ENCODE measurements at regions not wholly inside any gene's neighbourhood (a gene's known extent, or its start where the extent isn't known, plus 50 kb on each side); places are given as distances from the start of the nearest gene placed in this dataset.

- no peak for DNase-seq (ENCODE audit: low spot score)
- no peaks in the 10 kb centered on the region for H3K27me3 ChIP-seq
- no peaks in the 10 kb centered on the region for H3K36me3 ChIP-seq
- H3K4me3 ChIP-seq, result no peak overlapping the region
- TF ChIP-seq, protein P1, sequence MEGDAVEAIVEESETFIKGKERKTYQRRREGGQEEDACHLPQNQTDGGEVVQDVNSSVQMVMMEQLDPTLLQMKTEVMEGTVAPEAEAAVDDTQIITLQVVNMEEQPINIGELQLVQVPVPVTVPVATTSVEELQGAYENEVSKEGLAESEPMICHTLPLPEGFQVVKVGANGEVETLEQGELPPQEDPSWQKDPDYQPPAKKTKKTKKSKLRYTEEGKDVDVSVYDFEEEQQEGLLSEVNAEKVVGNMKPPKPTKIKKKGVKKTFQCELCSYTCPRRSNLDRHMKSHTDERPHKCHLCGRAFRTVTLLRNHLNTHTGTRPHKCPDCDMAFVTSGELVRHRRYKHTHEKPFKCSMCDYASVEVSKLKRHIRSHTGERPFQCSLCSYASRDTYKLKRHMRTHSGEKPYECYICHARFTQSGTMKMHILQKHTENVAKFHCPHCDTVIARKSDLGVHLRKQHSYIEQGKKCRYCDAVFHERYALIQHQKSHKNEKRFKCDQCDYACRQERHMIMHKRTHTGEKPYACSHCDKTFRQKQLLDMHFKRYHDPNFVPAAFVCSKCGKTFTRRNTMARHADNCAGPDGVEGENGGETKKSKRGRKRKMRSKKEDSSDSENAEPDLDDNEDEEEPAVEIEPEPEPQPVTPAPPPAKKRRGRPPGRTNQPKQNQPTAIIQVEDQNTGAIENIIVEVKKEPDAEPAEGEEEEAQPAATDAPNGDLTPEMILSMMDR (IDR thresholded peaks at IDR 0.05), result no peak
- H3K9me3 ChIP-seq, result no peaks in the 10 kb centered on the region
- no peaks in the 10 kb centered on the region for H3K4me1 ChIP-seq
- no peak overlapping the region for H3K27ac ChIP-seq
These were observed 343.4 kb downstream of the CDK5RAP2 start for GRCh38 chr9:120236596-120236995.

GRCh38 chr9:120235081-120235480 is 344.9 kb downstream of the CDK5RAP2 start:
- TF ChIP-seq, protein P1 (IDR thresholded peaks at IDR 0.05), result no peak
- no peak overlapping the region for H3K4me3 ChIP-seq
- no peak for DNase-seq (ENCODE audit: low spot score)

DNA sequence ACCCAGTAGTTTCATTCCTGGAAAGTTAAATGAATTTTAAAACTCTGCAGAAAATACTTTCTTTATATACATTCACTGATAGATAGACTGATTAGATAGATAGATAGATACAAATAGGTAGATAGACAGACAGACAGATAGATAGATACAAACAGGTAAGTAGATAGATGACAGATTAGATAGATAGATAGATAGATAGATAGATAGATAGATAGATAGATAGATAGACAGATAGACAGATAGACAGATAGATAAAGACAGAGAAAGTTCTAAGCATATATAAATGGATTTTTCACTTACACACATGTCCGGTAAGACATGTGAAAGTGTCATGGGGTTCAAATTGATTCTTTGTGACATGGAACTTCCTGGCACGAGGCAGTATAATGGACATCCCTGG is 349.7 kb downstream of the CDK5RAP2 start:
- no peaks in the 10 kb centered on the region for H3K4me1 ChIP-seq
- no peak for DNase-seq (ENCODE audit: low spot score)
- no peak overlapping the region for H3K27ac ChIP-seq
- no peak overlapping the region for H3K4me3 ChIP-seq
- TF ChIP-seq, protein P1 (IDR thresholded peaks at IDR 0.05), result no peak
- H3K36me3 ChIP-seq, result no peaks in the 10 kb centered on the region
- H3K9me3 ChIP-seq, result no peaks in the 10 kb centered on the region
- H3K27me3 ChIP-seq, result no peaks in the 10 kb centered on the region

More at GRCh38 chr9:120235081-120235480, 344.9 kb downstream of the CDK5RAP2 start:
- Histone ChIP-seq H3K9me3 (no peaks in the 10 kb centered on the region), H3K27me3 (no peaks in the 10 kb centered on the region), H3K4me1 (no peaks in the 10 kb centered on the region), H3K36me3 (no peaks in the 10 kb centered on the region), H3K27ac (no peak overlapping the region)

DNA sequence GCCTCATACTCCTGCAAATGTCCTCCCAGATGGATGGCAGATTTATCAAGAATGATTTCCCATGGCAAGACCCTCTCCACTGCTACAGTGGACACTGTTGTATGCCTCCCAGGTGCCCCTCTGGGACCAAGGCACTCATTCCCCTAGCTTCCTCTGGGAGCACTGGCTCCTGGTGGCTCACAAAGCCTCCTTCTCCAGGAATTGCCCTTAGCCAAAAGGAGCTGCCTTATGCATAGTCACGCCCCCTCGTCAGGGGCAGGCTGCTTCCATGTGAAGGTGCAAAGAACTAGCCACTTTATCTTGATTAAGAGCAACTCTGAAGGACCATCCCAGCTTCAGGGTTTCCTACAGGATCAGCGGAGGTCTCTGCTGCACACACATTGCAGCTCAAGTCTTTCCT is 358.1 kb downstream of the CDK5RAP2 start:
- Histone ChIP-seq H3K9me3 (no peaks in the 10 kb centered on the region), H3K4me1 (no peaks in the 10 kb centered on the region), H3K4me3 (no peak overlapping the region), H3K36me3 (no peaks in the 10 kb centered on the region), H3K27me3 (no peaks in the 10 kb centered on the region), H3K27ac (no peak overlapping the region)
- TF ChIP-seq, protein P1 (IDR thresholded peaks at IDR 0.05), result no peak
- DNase-seq (ENCODE audit: low spot score), result no peak

DNA sequence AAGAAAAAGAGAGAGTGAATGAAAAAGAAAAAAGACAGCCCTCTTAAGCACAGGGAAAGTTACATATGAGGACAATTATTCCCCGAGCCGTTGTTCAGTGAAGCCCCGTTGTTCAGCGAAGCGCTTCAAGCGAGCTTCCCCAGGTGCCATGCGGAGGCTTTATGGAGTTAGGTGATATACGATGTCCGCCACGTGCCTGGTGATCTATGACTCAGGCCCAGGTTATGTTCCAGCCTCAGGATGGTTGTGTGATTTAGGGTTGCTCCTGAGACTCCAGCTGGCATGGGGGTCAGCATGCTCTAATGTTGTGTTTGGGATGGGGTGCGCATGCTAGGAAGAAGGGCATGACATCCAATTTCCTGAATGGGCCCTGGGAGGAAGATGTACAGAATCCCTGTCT is 365.6 kb downstream of the CDK5RAP2 start:
- Histone ChIP-seq H3K9me3 (no peaks in the 10 kb centered on the region), H3K27me3 (no peaks in the 10 kb centered on the region), H3K27ac (no peak overlapping the region), H3K36me3 (no peaks in the 10 kb centered on the region), H3K4me1 (no peaks in the 10 kb centered on the region), H3K4me3 (no peak overlapping the region)
- TF ChIP-seq, protein P1 (IDR thresholded peaks at IDR 0.05), result no peak
- no peak for DNase-seq (ENCODE audit: low spot score)

- no peaks in the 10 kb centered on the region for H3K4me1 ChIP-seq
- no peaks in the 10 kb centered on the region for H3K27me3 ChIP-seq
- H3K4me3 ChIP-seq, result no peak overlapping the region
- TF ChIP-seq, protein P1 (IDR thresholded peaks at IDR 0.05), result no peak
- no peaks in the 10 kb centered on the region for H3K9me3 ChIP-seq
- no peaks in the 10 kb centered on the region for H3K36me3 ChIP-seq
- no peak overlapping the region for H3K27ac ChIP-seq
- DNase-seq (ENCODE audit: low spot score), result no peak
These were observed 367.1 kb downstream of the CDK5RAP2 start for GRCh38 chr9:120212853-120213200.

Measured in right atrium auricular region (tissue), 2 donors.